ENCODE measurements at regions not wholly inside any gene's neighbourhood (a gene's known extent, or its start where the extent isn't known, plus 50 kb on each side); places are given as distances from the start of the nearest gene placed in this dataset.

- TF ChIP-seq, protein P1, sequence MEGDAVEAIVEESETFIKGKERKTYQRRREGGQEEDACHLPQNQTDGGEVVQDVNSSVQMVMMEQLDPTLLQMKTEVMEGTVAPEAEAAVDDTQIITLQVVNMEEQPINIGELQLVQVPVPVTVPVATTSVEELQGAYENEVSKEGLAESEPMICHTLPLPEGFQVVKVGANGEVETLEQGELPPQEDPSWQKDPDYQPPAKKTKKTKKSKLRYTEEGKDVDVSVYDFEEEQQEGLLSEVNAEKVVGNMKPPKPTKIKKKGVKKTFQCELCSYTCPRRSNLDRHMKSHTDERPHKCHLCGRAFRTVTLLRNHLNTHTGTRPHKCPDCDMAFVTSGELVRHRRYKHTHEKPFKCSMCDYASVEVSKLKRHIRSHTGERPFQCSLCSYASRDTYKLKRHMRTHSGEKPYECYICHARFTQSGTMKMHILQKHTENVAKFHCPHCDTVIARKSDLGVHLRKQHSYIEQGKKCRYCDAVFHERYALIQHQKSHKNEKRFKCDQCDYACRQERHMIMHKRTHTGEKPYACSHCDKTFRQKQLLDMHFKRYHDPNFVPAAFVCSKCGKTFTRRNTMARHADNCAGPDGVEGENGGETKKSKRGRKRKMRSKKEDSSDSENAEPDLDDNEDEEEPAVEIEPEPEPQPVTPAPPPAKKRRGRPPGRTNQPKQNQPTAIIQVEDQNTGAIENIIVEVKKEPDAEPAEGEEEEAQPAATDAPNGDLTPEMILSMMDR (IDR thresholded peaks at IDR 0.05; ENCODE audit: low read depth, low read length), result no peak
- no peak for TF ChIP-seq EZH2phosphoT487 (IDR thresholded peaks at IDR 0.05; ENCODE audit: low read depth)
Measured at GRCh38 chr13:90401150-90401549, 946.3 kb upstream of the MIR17HG start.

Measured in OCI-LY3 (cell line).